ENCODE measurements at regions not wholly inside any gene's neighbourhood (a gene's known extent, or its start where the extent isn't known, plus 50 kb on each side); places are given as distances from the start of the nearest gene placed in this dataset.
A peak's percentile ranks its signal among the peaks of the same experiment; 100 is the strongest.

- ATAC-seq (no peak), DNase-seq (no peak)
- H3K9me3 ChIP-seq = no peaks in the 10 kb centered on the region
- no peak overlapping the region for H3K4me3 ChIP-seq
- no peak overlapping the region for H3K27ac ChIP-seq
- no peaks in the 10 kb centered on the region for H3K36me3 ChIP-seq
- no peaks in the 10 kb centered on the region for H3K27me3 ChIP-seq
- TF ChIP-seq POLR2A (IDR thresholded peaks at IDR 0.05) = no peak
- TF ChIP-seq CTCF (IDR thresholded peaks at IDR 0.05 in 4 of 5, conservative IDR thresholded peaks at IDR 0.05 in 1 of 5) = no peak
- in situ Hi-C loops (cut with MboI; ENCODE audit: low sequenced_read_pairs in 4 of 4) = no loop called here
- peaks cover 0 to 10% of the 10 kb centered on the region in 2 donors for H3K4me1 ChIP-seq
- intact Hi-C loops (cut with DNase I; ENCODE audit: low total_unique reads) = no loop called here
Observed at GRCh38 chr14:76699209-76699938, 61.9 kb upstream of the VASH1 start.

- DNase-seq (no peak), ATAC-seq (peak in 1 of 2 donors; percentile 52)
- no peak overlapping the region for H3K4me3 ChIP-seq
- no peaks in the 10 kb centered on the region for H3K36me3 ChIP-seq
- H3K27me3 ChIP-seq = no peaks in the 10 kb centered on the region
- no peaks in the 10 kb centered on the region for H3K9me3 ChIP-seq
- H3K4me1 ChIP-seq = peaks cover 0 to 10% of the 10 kb centered on the region in 2 donors
- in situ Hi-C loops (cut with MboI; ENCODE audit: low sequenced_read_pairs in 4 of 4) = loop anchor here in 1 of 4 donors (25.0 kb wide), 1 partner anchor 387 kb away; the partner anchor contains the start of gene CIPC
- H3K27ac ChIP-seq = no peak overlapping the region
- intact Hi-C loops (cut with DNase I; ENCODE audit: low total_unique reads) = no loop called here
- TF ChIP-seq CTCF (IDR thresholded peaks at IDR 0.05 in 4 of 5, conservative IDR thresholded peaks at IDR 0.05 in 1 of 5) = no peak
Observed at GRCh38 chr14:76699939-76700590, 61.2 kb upstream of the VASH1 start.

GRCh38 chr14:76701436-76701835, 59.8 kb upstream of the VASH1 start:
- Histone ChIP-seq H3K27me3 (no peaks in the 10 kb centered on the region), H3K9me3 (no peaks in the 10 kb centered on the region), H3K36me3 (no peaks in the 10 kb centered on the region), H3K4me3 (no peak overlapping the region), H3K4me1 (peaks cover 0 to 10% of the 10 kb centered on the region in 2 donors), H3K27ac (no peak overlapping the region)
- intact Hi-C loops (cut with DNase I; ENCODE audit: low total_unique reads) (no loop called here), in situ Hi-C loops (cut with MboI; ENCODE audit: low sequenced_read_pairs in 4 of 4) (loop anchor here in 1 of 4 donors (25.0 kb wide), 1 partner anchor 386 kb away; the partner anchor contains the start of gene CIPC)
- ATAC-seq (no peak), DNase-seq (no peak)
- TF ChIP-seq POLR2A (IDR thresholded peaks at IDR 0.05) (no peak), CTCF (IDR thresholded peaks at IDR 0.05 in 4 of 5, conservative IDR thresholded peaks at IDR 0.05 in 1 of 5) (no peak)

GRCh38 chr14:76701981-76702380, 59.3 kb upstream of the VASH1 start:
- H3K4me1 ChIP-seq = peaks cover 0 to 10% of the 10 kb centered on the region in 2 donors
- H3K4me3 ChIP-seq = no peak overlapping the region
- ATAC-seq (peak; percentile 74 to 82), DNase-seq (peak; percentile 54 to 70)
- in situ Hi-C loops (cut with MboI; ENCODE audit: low sequenced_read_pairs in 4 of 4) (loop anchor here in 1 of 4 donors (25.0 kb wide), 1 partner anchor 385 kb away; the partner anchor contains the start of gene CIPC), intact Hi-C loops (cut with DNase I; ENCODE audit: low total_unique reads) (no loop called here)
- TF ChIP-seq CTCF (IDR thresholded peaks at IDR 0.05 in 4 of 5, conservative IDR thresholded peaks at IDR 0.05 in 1 of 5) (no peak), POLR2A (IDR thresholded peaks at IDR 0.05) (no peak)
- no peaks in the 10 kb centered on the region for H3K27me3 ChIP-seq
- no peak overlapping the region for H3K27ac ChIP-seq
- H3K9me3 ChIP-seq = no peaks in the 10 kb centered on the region
- H3K36me3 ChIP-seq = no peaks in the 10 kb centered on the region
